Upper lobe of left lung (tissue), 4 donors: ENCODE measurements at regions not wholly inside any gene's neighbourhood (a gene's known extent, or its start where the extent isn't known, plus 50 kb on each side); places are given as distances from the start of the nearest gene placed in this dataset.

Experiments
- EP300 ChIP-seq, 4 donors: sonication (generic); formaldehyde crosslinking; IDR thresholded peaks; one replicate each; pipeline ENCODE4 v1.5.1; 2017; ENCODE audit warnings: antibody characterized with exemption in 4 of 4, control low read depth in 2 of 4
- POLR2A ChIP-seq, 4 donors: fragments of 450-650 bp; IDR thresholded peaks; one replicate each; pipeline ENCODE4 v1.5.1; 2016 to 2017; ENCODE audit warnings: antibody characterized with exemption in 4 of 4, mild to moderate bottlenecking in 2 of 4
- POLR2AphosphoS5 ChIP-seq, 2 donors: sonication (generic); formaldehyde crosslinking; IDR thresholded peaks; one replicate each; pipeline ENCODE4 v1.5.1; 2017; ENCODE audit warnings: antibody characterized with exemption in 2 of 2

- TF ChIP-seq POLR2A (IDR thresholded peaks at IDR 0.05) (no peak), POLR2AphosphoS5 (IDR thresholded peaks at IDR 0.05) (no peak), EP300 (IDR thresholded peaks at IDR 0.05) (no peak)
These were observed 1381.4 kb upstream of the CDH6 start for GRCh38 chr5:29811914-29812679.
